IMR-90 (cell line): ENCODE measurements at regions not wholly inside any gene's neighbourhood (a gene's known extent, or its start where the extent isn't known, plus 50 kb on each side); places are given as distances from the start of the nearest gene placed in this dataset.

Source experiments
- ATAC-seq: fragments of 200-7000 bp; cut with Tn5 transposase; 2 replicates; pipeline ENCODE4 v1.9.1; 2020; ENCODE audit warnings: low read depth, mild to moderate bottlenecking, moderate library complexity
- BruUV-seq: library from RNA; stranded (reverse); fragments of 400-500 nt; replicated peaks from 2 replicates; lab custom pipeline; 2021; lab: Mats Ljungman, UMichigan
- CTCF ChIA-PET: fragments of 300-600 bp; formaldehyde crosslinking; extraction: SDS; loops from one replicate; lab custom pipeline; 2021; ENCODE audit warnings: antibody characterized with exemption; lab: Yijun Ruan, JAX
- POLR2A ChIA-PET: fragments of 300-600 bp; sonication (Branson Sonifier 250); formaldehyde crosslinking; loops from one replicate; lab custom pipeline; 2022; ENCODE audit warnings: antibody characterized with exemption; ENCODE audit not compliant: unreplicated experiment; lab: Charles Lee
- DNase-seq: peaks from one replicate; pipeline ENCODE4 v3.0.0; 2013
- H2AFZ ChIP-seq: replicated peaks from 2 replicates; pipeline ENCODE3; 2013; ENCODE audit warnings: low read length, mild to moderate bottlenecking; ENCODE audit not compliant: poor library complexity
- H2AK5ac ChIP-seq: 2 replicates; pipeline ENCODE4 v1.6.1; 2013; ENCODE audit warnings: low read depth, low read length, inconsistent platforms
- H2AK9ac ChIP-seq: replicated peaks from 2 replicates; pipeline ENCODE3; 2013; ENCODE audit warnings: mild to moderate bottlenecking, low read depth, low read length, moderate library complexity; ENCODE audit not compliant: poor library complexity
- H2BK120ac ChIP-seq: 2 replicates; pipeline ENCODE4 v1.6.1; 2013; ENCODE audit warnings: low read depth, low read length, inconsistent platforms
- H2BK15ac ChIP-seq: 3 replicates; pipeline ENCODE4 v1.6.1; 2013; ENCODE audit warnings: low read depth, low read length, inconsistent platforms
- H2BK20ac ChIP-seq: 2 replicates; pipeline ENCODE4 v1.6.1; 2013; ENCODE audit warnings: low read depth, mild to moderate bottlenecking, inconsistent platforms, low read length, moderate library complexity
- H2BK5ac ChIP-seq: 2 replicates; pipeline ENCODE4 v1.6.1; 2013; ENCODE audit warnings: mild to moderate bottlenecking, low read depth, low read length, inconsistent platforms; ENCODE audit not compliant: poor library complexity, severe bottlenecking
- H3K14ac ChIP-seq: replicated peaks from 2 replicates; pipeline ENCODE4 v1.6.1; 2013; ENCODE audit warnings: low read depth, low read length, inconsistent platforms
- H3K18ac ChIP-seq: 2 replicates; pipeline ENCODE4 v1.6.1; 2013; ENCODE audit warnings: low read depth, low read length, control low read depth
- H3K23ac ChIP-seq: 2 replicates; pipeline ENCODE4 v1.6.1; 2013; ENCODE audit warnings: low read depth, low read length, inconsistent platforms
- H3K27ac ChIP-seq: 2 replicates; pipeline ENCODE4 v1.5.1; 2013; ENCODE audit warnings: mild to moderate bottlenecking, control low read depth, low read length; ENCODE audit not compliant: insufficient read depth
- H3K27me3 ChIP-seq: 2 replicates; pipeline ENCODE4 v1.6.1; 2013; ENCODE audit warnings: low read length; ENCODE audit not compliant: control insufficient read depth, insufficient read depth
- H3K36me3 ChIP-seq: 2 replicates; pipeline ENCODE4 v1.6.1; 2013; ENCODE audit warnings: low read length, mixed read lengths; ENCODE audit not compliant: control insufficient read depth, insufficient read depth
- H3K4ac ChIP-seq: 2 replicates; pipeline ENCODE4 v1.6.1; 2013; ENCODE audit warnings: low read depth, low read length, inconsistent platforms
- H3K4me1 ChIP-seq: 2 replicates; pipeline ENCODE4 v1.6.1; 2013; ENCODE audit warnings: low read length, mixed read lengths; ENCODE audit not compliant: control insufficient read depth, insufficient read depth
- H3K4me2 ChIP-seq: 2 replicates; pipeline ENCODE4 v1.6.1; 2013; ENCODE audit warnings: low read depth, mild to moderate bottlenecking, control low read depth, low read length, moderate library complexity
- H3K4me3 ChIP-seq: 2 replicates; pipeline ENCODE4 v1.5.1; 2013; ENCODE audit warnings: low read depth, mild to moderate bottlenecking, control low read depth, low read length, moderate library complexity; ENCODE audit not compliant: insufficient read depth
- H3K56ac ChIP-seq: 2 replicates; pipeline ENCODE4 v1.6.1; 2013; ENCODE audit warnings: low read length, inconsistent platforms; ENCODE audit not compliant: insufficient read depth; ENCODE audit errors: extremely low read depth
- H3K79me1 ChIP-seq, 2 experiments: 2 replicates each; pipeline ENCODE4 v1.6.1; 2013; ENCODE audit warnings: low read length in 2 of 2, inconsistent platforms in 1 of 2, low read depth in 1 of 2
- H3K9ac ChIP-seq: 2 replicates; pipeline ENCODE4 v1.6.1; 2013; ENCODE audit warnings: low read depth, low read length, control low read depth
- H3K9me1 ChIP-seq: 2 replicates; pipeline ENCODE4 v1.6.1; 2013; ENCODE audit warnings: low read length, inconsistent platforms; ENCODE audit not compliant: insufficient read depth
- H3K9me3 ChIP-seq: 2 replicates; pipeline ENCODE4 v1.6.1; 2013; ENCODE audit warnings: low read length; ENCODE audit not compliant: control insufficient read depth, insufficient read depth
- H4K20me1 ChIP-seq: 2 replicates; pipeline ENCODE4 v1.6.1; 2013; ENCODE audit warnings: low read length, inconsistent platforms; ENCODE audit not compliant: insufficient read depth
- H4K5ac ChIP-seq: 2 replicates; pipeline ENCODE4 v1.6.1; 2013; ENCODE audit warnings: mild to moderate bottlenecking, low read depth, low read length, control low read depth
- H4K8ac ChIP-seq, 2 experiments: 2 replicates each; pipeline ENCODE4 v1.6.1; 2013; ENCODE audit warnings: low read depth in 2 of 2, low read length in 2 of 2, control low read depth in 1 of 2, inconsistent platforms in 1 of 2
- H4K91ac ChIP-seq: 2 replicates; pipeline ENCODE4 v1.6.1; 2013; ENCODE audit warnings: low read depth, low read length, inconsistent platforms; ENCODE audit not compliant: insufficient read depth
- BHLHE40 ChIP-seq: fragments of 150-350 bp; IDR thresholded peaks from 2 replicates; pipeline ENCODE4 v1.6.1; 2016; ENCODE audit warnings: mild to moderate bottlenecking, low read depth, low read length
- CEBPB ChIP-seq: IDR thresholded peaks from 2 replicates; pipeline ENCODE4 v1.6.1; 2012; ENCODE audit warnings: low read depth, low read length, improper control_type of control experiment
- CHD1 ChIP-seq: IDR thresholded peaks from 2 replicates; pipeline ENCODE4 v1.6.1; 2012; ENCODE audit warnings: low read depth, low read length, improper control_type of control experiment
- CTCF ChIP-seq: conservative IDR thresholded peaks from 2 replicates; pipeline ENCODE4 v1.5.1; 2012; ENCODE audit warnings: mild to moderate bottlenecking, low read depth, low read length, improper control_type of control experiment
- FOS ChIP-seq: fragments of 150-350 bp; IDR thresholded peaks from 2 replicates; pipeline ENCODE4 v1.6.1; 2016; ENCODE audit warnings: low read depth, low read length
- MAFK ChIP-seq: IDR thresholded peaks from 2 replicates; pipeline ENCODE4 v1.6.1; 2012; ENCODE audit warnings: low read depth, low read length, improper control_type of control experiment
- MAZ ChIP-seq: IDR thresholded peaks from 2 replicates; pipeline ENCODE4 v1.6.1; 2012; ENCODE audit warnings: low read depth, mild to moderate bottlenecking, low read length, improper control_type of control experiment, moderate library complexity, borderline replicate concordance
- MXI1 ChIP-seq: IDR thresholded peaks from 2 replicates; pipeline ENCODE4 v1.6.1; 2012; ENCODE audit warnings: low read depth, mild to moderate bottlenecking, low read length, moderate library complexity, borderline replicate concordance
- NFE2L2 ChIP-seq: fragments of 150-350 bp; IDR thresholded peaks from 2 replicates; pipeline ENCODE4 v1.6.1; 2016; ENCODE audit warnings: low read depth, mild to moderate bottlenecking, low read length
- POLR2A ChIP-seq: IDR thresholded peaks from 2 replicates; pipeline ENCODE4 v1.6.1; 2012; ENCODE audit warnings: mild to moderate bottlenecking, low read depth, low read length
- RAD21 ChIP-seq: IDR thresholded peaks from 2 replicates; pipeline ENCODE4 v1.6.1; 2012; ENCODE audit warnings: low read length, improper control_type of control experiment
- RCOR1 ChIP-seq: IDR thresholded peaks from 2 replicates; pipeline ENCODE4 v1.6.1; 2012; ENCODE audit warnings: mild to moderate bottlenecking, low read length, improper control_type of control experiment; ENCODE audit not compliant: insufficient replicate concordance
- RFX5 ChIP-seq: IDR thresholded peaks from 2 replicates; pipeline ENCODE4 v1.8.0; 2012; ENCODE audit warnings: low read depth, mild to moderate bottlenecking, low read length, moderate library complexity
- SMC3 ChIP-seq: fragments of 150-350 bp; IDR thresholded peaks from 2 replicates; pipeline ENCODE4 v1.6.1; 2016; ENCODE audit warnings: low read depth, mild to moderate bottlenecking, antibody characterized with exemption, low read length, moderate library complexity
- USF2 ChIP-seq: fragments of 150-350 bp; IDR thresholded peaks from 2 replicates; pipeline ENCODE4 v1.6.1; 2017; ENCODE audit warnings: mild to moderate bottlenecking, antibody characterized with exemption, low read length, low read depth
- WGBS, 2 experiments: methylation state at CpG; one replicate each; pipeline versions ENCODE4 v1.1.5 to v1.1.7; 2013; ENCODE audit warnings: missing lambda C conversion rate in 2 of 2; ENCODE audit not compliant: insufficient read length in 1 of 2; ENCODE audit errors: extremely low coverage in 2 of 2; 5-methylcytosine and 5-hydroxymethylcytosine counted together
- dilution Hi-C: fragments of 300-500 bp; cut with HindIII; formaldehyde crosslinking; loops from one replicate; pipeline ENCODE4 v1.14.3; 2018; ENCODE audit warnings: low sequenced_read_pairs; ENCODE audit not compliant: unreplicated experiment
- in situ Hi-C: fragments of 300-500 bp; cut with MboI; formaldehyde crosslinking; loops from 3 replicates; pipeline ENCODE4 v1.14.3; 2019; ENCODE audit warnings: low sequenced_read_pairs, inconsistent platforms, mixed read lengths
- intact Hi-C: fragments of 100-400 bp; cut with micrococcal nuclease; formaldehyde crosslinking; loops from 2 replicates; pipeline ENCODE4 v1.10.0; 2022

GRCh38 chr6:95804847-95805541 lies 210.8 kb upstream of the FUT9 start:
- Histone ChIP-seq H3K9ac (no peak overlapping the region), H2AK9ac (no peak overlapping the region), H3K9me1 (no peaks in the 10 kb centered on the region), H3K14ac (no peak overlapping the region), H4K91ac (no peak overlapping the region), H3K79me1 (no peaks in the 10 kb centered on the region), H3K4me1 (no peaks in the 10 kb centered on the region), H4K5ac (no peak overlapping the region), H4K8ac (no peak overlapping the region), H3K4me2 (no peak overlapping the region), H3K36me3 (no peaks in the 10 kb centered on the region), H2BK15ac (no peak overlapping the region), H3K4me3 (no peak overlapping the region), H2AK5ac (no peak overlapping the region), H3K23ac (no peak overlapping the region), H4K20me1 (no peaks in the 10 kb centered on the region), H2AFZ (no peak overlapping the region), H3K27ac (no peak overlapping the region), H3K18ac (no peak overlapping the region), H2BK5ac (no peak overlapping the region), H2BK120ac (no peak overlapping the region), H2BK20ac (no peak overlapping the region), H3K27me3 (no peaks in the 10 kb centered on the region), H3K9me3 (no peaks in the 10 kb centered on the region), H3K56ac (no peak overlapping the region), H3K4ac (no peak overlapping the region)
- ATAC-seq (no peak), DNase-seq (no peak)
- BruUV-seq: no TSS peak
- ChIA-PET POLR2A (interaction anchor here (0.7 kb wide), 1 partner anchor 27 kb away, joined by 3 read pairs; no protein-coding TSS in a partner anchor), CTCF (no interaction called here)
- intact Hi-C loops (no loop called here), dilution Hi-C loops (no loop called here), in situ Hi-C loops (no loop called here)
- WGBS, 2 experiments: no CpG with 5 or more reads among the region's 2 CpGs
- TF ChIP-seq POLR2A (no peak), RFX5 (no peak), MAZ (no peak), NFE2L2 (no peak), RCOR1 (no peak), CEBPB (no peak), RAD21 (no peak), MXI1 (no peak), USF2 (no peak), SMC3 (no peak), CTCF (no peak), BHLHE40 (no peak), FOS (no peak), CHD1 (no peak), MAFK (no peak)
